K562 (cell line): ENCODE measurements at regions not wholly inside any gene's neighbourhood (a gene's known extent, or its start where the extent isn't known, plus 50 kb on each side); places are given as distances from the start of the nearest gene placed in this dataset.

Experiments
- ATAC-seq: fragments of 200-7000 bp; cut with Tn5 transposase; 3 replicates; pipeline ENCODE4 v1.9.1; 2020; ENCODE audit warnings: moderate library complexity
- BruUV-seq: library from RNA; stranded (reverse); fragments of 400-500 nt; replicated peaks from 2 replicates; lab custom pipeline; 2021; lab: Mats Ljungman, UMichigan
- CTCF ChIA-PET: fragments of 300-600 bp; formaldehyde crosslinking; extraction: SDS; loops from one replicate; lab custom pipeline; 2021; ENCODE audit warnings: low intra/inter-chr PET ratio; lab: Yijun Ruan, JAX
- POLR2A ChIA-PET: fragments of 300-600, 350-650 bp; sonication (Branson Sonifier 250); formaldehyde crosslinking; extraction: SDS; loops from one replicate; lab custom pipeline; 2021; ENCODE audit warnings: antibody characterized with exemption, inconsistent platforms; lab: Yijun Ruan, JAX
- DNase-seq, 4 experiments: peaks; one replicate each; pipeline versions ENCODE4 v3.0.0 to v3.0.0-alpha.2; 2011 to 2018; ENCODE audit warnings: low spot score in 3 of 4, mixed read lengths in 3 of 4; ENCODE audit errors: extremely low read depth in 1 of 4
- FAIRE-seq: peaks from 2 replicates; lab custom pipeline; 2011; peaks lifted over from hg19 to GRCh38; lab: Jason Lieb, UNC
- H2AFZ ChIP-seq: 2 replicates; pipeline ENCODE4 v1.6.0; 2011; ENCODE audit warnings: low read depth, low read length, control low read depth, inconsistent platforms
- H3K27ac ChIP-seq: fragments of 200-600 bp; 3 replicates; pipeline ENCODE4 v1.8.0; 2011; ENCODE audit warnings: low read depth, mild to moderate bottlenecking, control low read depth, inconsistent platforms, low read length, moderate library complexity, mixed read lengths; ENCODE audit errors: extremely low read depth
- H3K27me3 ChIP-seq, 2 experiments: fragments of 300-600 bp in 1 of 2; 2 replicates in 1 of 2; 3 replicates in 1 of 2; pipeline versions ENCODE4 v1.6.0 to v1.8.0; 2011; ENCODE audit warnings: inconsistent platforms in 2 of 2, low read length in 2 of 2, mild to moderate bottlenecking in 1 of 2, mixed read lengths in 1 of 2, moderate library complexity in 1 of 2; ENCODE audit not compliant: control insufficient read depth in 2 of 2, insufficient read depth in 2 of 2
- H3K36me3 ChIP-seq: fragments of 300-600 bp; 3 replicates; pipeline ENCODE4 v1.8.0; 2011; ENCODE audit warnings: mild to moderate bottlenecking, low read length, inconsistent platforms; ENCODE audit not compliant: control insufficient read depth, insufficient read depth
- H3K4me1 ChIP-seq, 2 experiments: fragments of 200-600 bp in 1 of 2; replicated peaks in 1 of 2; 2 replicates in 1 of 2; 3 replicates in 1 of 2; pipeline versions ENCODE4 v1.5.1 to v1.8.0; 2011; ENCODE audit warnings: inconsistent platforms in 2 of 2, low read length in 2 of 2, mild to moderate bottlenecking in 1 of 2, mixed read lengths in 1 of 2, moderate library complexity in 1 of 2; ENCODE audit not compliant: control insufficient read depth in 2 of 2, insufficient read depth in 2 of 2
- H3K4me2 ChIP-seq: 2 replicates; pipeline ENCODE4 v1.6.1; 2011; ENCODE audit warnings: low read length, control low read depth, inconsistent platforms, mixed read lengths; ENCODE audit not compliant: insufficient read depth
- H3K4me3 ChIP-seq: fragments of 200-600 bp; sonication (generic), shearing (Covaris generic); 2 replicates; pipeline ENCODE4 v1.5.1; 2016; ENCODE audit warnings: control low read depth, inconsistent platforms
- H3K79me2 ChIP-seq: fragments of 200-600 bp; 3 replicates; pipeline ENCODE4 v1.8.0; 2011; ENCODE audit warnings: low read length, inconsistent platforms; ENCODE audit not compliant: control insufficient read depth, insufficient read depth
- H3K9ac ChIP-seq, 2 experiments: 2 replicates each; pipeline versions ENCODE4 v1.6.0 to v1.6.1; 2011; ENCODE audit warnings: low read depth in 2 of 2, low read length in 2 of 2, control low read depth in 1 of 2, inconsistent platforms in 1 of 2, mild to moderate bottlenecking in 1 of 2, mixed read lengths in 1 of 2; ENCODE audit not compliant: insufficient read depth in 1 of 2
- H3K9me1 ChIP-seq: one replicate; pipeline ENCODE4 v1.6.0; 2011; ENCODE audit warnings: inconsistent platforms, mild to moderate bottlenecking, low read length, moderate library complexity; ENCODE audit not compliant: control insufficient read depth, insufficient read depth
- H3K9me3 ChIP-seq: replicated peaks from 2 replicates; pipeline ENCODE4 v1.5.1; 2011; ENCODE audit warnings: low read depth, low read length, inconsistent platforms; ENCODE audit not compliant: control insufficient read depth, insufficient read depth
- H4K20me1 ChIP-seq: replicated peaks from 2 replicates; pipeline ENCODE4 v1.6.1; 2011; ENCODE audit warnings: low read length, inconsistent platforms, mixed read lengths; ENCODE audit not compliant: control insufficient read depth, insufficient read depth
- BRCA1 ChIP-seq, 2 experiments: fragments of 450-650 bp in 1 of 2; sonication (generic) in 1 of 2; formaldehyde crosslinking in 1 of 2; IDR thresholded peaks; 2 replicates each; pipeline versions ENCODE4 v1.5.0 to v1.6.1; 2017 to 2020; ENCODE audit warnings: mild to moderate bottlenecking in 1 of 2, missing genetic modification reagents in 1 of 2
- ESRRB ChIP-seq: fragments of 250-450 bp; sonication (Bioruptor Pico); IDR thresholded peaks from 2 replicates; pipeline ENCODE4 v1.5.0; 2020; ENCODE audit warnings: mild to moderate bottlenecking, moderate library complexity, borderline replicate concordance
- FOSL1 ChIP-seq: fragments of 200-800 bp; sonication (Bioruptor generic); conservative IDR thresholded peaks from 2 replicates; pipeline ENCODE4 v1.6.1; 2016; ENCODE audit warnings: missing genetic modification characterization, missing compliant biosample characterization
- GMEB1 ChIP-seq: fragments of 250-450 bp; sonication (Bioruptor Pico); IDR thresholded peaks from 2 replicates; pipeline ENCODE4 v1.4.0; 2020; ENCODE audit warnings: mild to moderate bottlenecking
- NCOA1 ChIP-seq: fragments of 450-650 bp; IDR thresholded peaks from 2 replicates; pipeline ENCODE4 v1.6.1; 2016; ENCODE audit warnings: low read depth
- RHOXF2B ChIP-seq: fragments of 250-450 bp; sonication (Bioruptor Pico); conservative IDR thresholded peaks from 2 replicates; pipeline ENCODE4 v1.5.1; 2021
- ZBTB1 ChIP-seq: sonication (generic); formaldehyde crosslinking; IDR thresholded peaks from 2 replicates; pipeline ENCODE4 v1.8.1; 2023; ENCODE audit warnings: missing genetic modification reagents, low read depth, mild to moderate bottlenecking, borderline replicate concordance
- WGBS: fragments of 100-300 bp; shearing (Covaris generic); methylation state at CpG from one replicate; pipeline ENCODE4 v1.1.6; 2016; ENCODE audit warnings: low coverage, mixed read lengths; ENCODE audit not compliant: insufficient coverage; ENCODE audit errors: missing lambda C conversion rate; 5-methylcytosine and 5-hydroxymethylcytosine counted together
- in situ Hi-C: fragments of 300-500 bp; cut with MboI; formaldehyde crosslinking; loops from 4 replicates; pipeline ENCODE4 v1.15.0; 2018; ENCODE audit warnings: inconsistent platforms, mixed read lengths
- intact Hi-C: fragments of 100-400 bp; cut with micrococcal nuclease; formaldehyde crosslinking; loops from 2 replicates; pipeline ENCODE4 v1.14.2; 2022

- no TSS peak for BruUV-seq
- H3K79me2 ChIP-seq: no peaks in the 10 kb centered on the region
- H2AFZ ChIP-seq: no peak overlapping the region
- no peak overlapping the region for H3K27ac ChIP-seq
- TF ChIP-seq FOSL1 (tag) (no peak), GMEB1 (no peak), ESRRB (CRISPR knock-in tag) (no peak), NCOA1 (no peak), BRCA1 (IDR thresholded peaks at IDR 0.05) (no peak), BRCA1 (CRISPR knock-in tag; IDR thresholded peaks at IDR 0.05) (no peak), ZBTB1 (CRISPR knock-in tag) (no peak), RHOXF2B (CRISPR knock-in tag) (no peak)
- H3K9me3 ChIP-seq: no peaks in the 10 kb centered on the region
- H3K4me1 ChIP-seq: no peaks in the 10 kb centered on the region
- no peaks in the 10 kb centered on the region for H3K36me3 ChIP-seq
- ChIA-PET CTCF (no interaction called here), POLR2A (interaction anchor here (1.1 kb wide), 1 partner anchor 8 kb away, joined by 4 read pairs; no protein-coding TSS in a partner anchor)
- FAIRE-seq (no peak), ATAC-seq (no peak), DNase-seq (no peak)
- no peaks in the 10 kb centered on the region for H3K9me1 ChIP-seq
- intact Hi-C loops: no loop called here
- in situ Hi-C loops: no loop called here
- no peaks in the 10 kb centered on the region for H4K20me1 ChIP-seq
- peaks cover 0 to 3% of the 10 kb centered on the region in 2 experiments; a peak in 2 of 5 replicates for H3K27me3 ChIP-seq
- no peak overlapping the region for H3K4me3 ChIP-seq
- no peak overlapping the region for H3K4me2 ChIP-seq
- WGBS: 4% methylated on average over 3 of the region's 3 CpGs
- no peak overlapping the region for H3K9ac ChIP-seq
These were observed 181.0 kb upstream of the RASGRP1 start for GRCh38 chr15:38745626-38746025.
